ENCODE measurements at regions not wholly inside any gene's neighbourhood (a gene's known extent, or its start where the extent isn't known, plus 50 kb on each side); places are given as distances from the start of the nearest gene placed in this dataset.

DNA sequence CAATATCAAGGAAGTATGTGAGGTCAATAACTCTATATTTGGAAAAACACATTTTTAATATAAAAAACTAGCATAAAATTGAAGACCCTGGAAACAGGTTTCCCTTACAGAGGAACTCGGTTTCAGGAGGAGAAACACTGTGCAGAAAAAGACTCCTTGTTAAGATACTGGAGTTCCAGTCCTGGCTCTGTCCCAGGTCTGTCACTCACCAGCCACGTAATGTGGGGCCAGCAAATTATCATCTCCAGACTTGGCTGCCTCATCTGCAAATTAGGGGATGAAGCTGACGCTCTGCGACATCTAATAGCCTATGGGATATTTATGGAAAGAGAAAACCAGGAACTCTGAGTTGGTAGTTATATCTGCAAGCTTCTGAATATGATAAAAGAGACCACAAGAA lies 702.7 kb downstream of the EPHA7 start:
- H3K4me3 ChIP-seq (ENCODE audit: low read length): no peak overlapping the region
- H3K27ac ChIP-seq (ENCODE audit: low read length): no peak overlapping the region
- no peaks in the 10 kb centered on the region for H4K20me1 ChIP-seq (ENCODE audit: insufficient read depth)
- no peak overlapping the region for H3K4me2 ChIP-seq (ENCODE audit: low read length)
- H3K27me3 ChIP-seq (ENCODE audit: insufficient read depth, low read depth, low read length): no peaks in the 10 kb centered on the region
- H3K36me3 ChIP-seq (ENCODE audit: insufficient read depth, low read length): no peaks in the 10 kb centered on the region
- H3K9me3 ChIP-seq (ENCODE audit: low read length): no peaks in the 10 kb centered on the region
- H3K79me2 ChIP-seq (replicated peaks; ENCODE audit: insufficient read depth, low read length): no peaks in the 10 kb centered on the region
- H3F3A ChIP-seq (ENCODE audit: insufficient read depth, low read length, poor library complexity, severe bottlenecking): peaks cover 5% of the 10 kb centered on the region
- no peaks in the 10 kb centered on the region for H3K9me2 ChIP-seq (ENCODE audit: insufficient read depth, low read length)
- no peak overlapping the region for H3K9ac ChIP-seq (ENCODE audit: low read length)
- TF ChIP-seq EZH2 (IDR thresholded peaks at IDR 0.05; ENCODE audit: borderline replicate concordance, insufficient read depth, low read length, poor library complexity, severe bottlenecking): no peak
- TF ChIP-seq, protein P1, sequence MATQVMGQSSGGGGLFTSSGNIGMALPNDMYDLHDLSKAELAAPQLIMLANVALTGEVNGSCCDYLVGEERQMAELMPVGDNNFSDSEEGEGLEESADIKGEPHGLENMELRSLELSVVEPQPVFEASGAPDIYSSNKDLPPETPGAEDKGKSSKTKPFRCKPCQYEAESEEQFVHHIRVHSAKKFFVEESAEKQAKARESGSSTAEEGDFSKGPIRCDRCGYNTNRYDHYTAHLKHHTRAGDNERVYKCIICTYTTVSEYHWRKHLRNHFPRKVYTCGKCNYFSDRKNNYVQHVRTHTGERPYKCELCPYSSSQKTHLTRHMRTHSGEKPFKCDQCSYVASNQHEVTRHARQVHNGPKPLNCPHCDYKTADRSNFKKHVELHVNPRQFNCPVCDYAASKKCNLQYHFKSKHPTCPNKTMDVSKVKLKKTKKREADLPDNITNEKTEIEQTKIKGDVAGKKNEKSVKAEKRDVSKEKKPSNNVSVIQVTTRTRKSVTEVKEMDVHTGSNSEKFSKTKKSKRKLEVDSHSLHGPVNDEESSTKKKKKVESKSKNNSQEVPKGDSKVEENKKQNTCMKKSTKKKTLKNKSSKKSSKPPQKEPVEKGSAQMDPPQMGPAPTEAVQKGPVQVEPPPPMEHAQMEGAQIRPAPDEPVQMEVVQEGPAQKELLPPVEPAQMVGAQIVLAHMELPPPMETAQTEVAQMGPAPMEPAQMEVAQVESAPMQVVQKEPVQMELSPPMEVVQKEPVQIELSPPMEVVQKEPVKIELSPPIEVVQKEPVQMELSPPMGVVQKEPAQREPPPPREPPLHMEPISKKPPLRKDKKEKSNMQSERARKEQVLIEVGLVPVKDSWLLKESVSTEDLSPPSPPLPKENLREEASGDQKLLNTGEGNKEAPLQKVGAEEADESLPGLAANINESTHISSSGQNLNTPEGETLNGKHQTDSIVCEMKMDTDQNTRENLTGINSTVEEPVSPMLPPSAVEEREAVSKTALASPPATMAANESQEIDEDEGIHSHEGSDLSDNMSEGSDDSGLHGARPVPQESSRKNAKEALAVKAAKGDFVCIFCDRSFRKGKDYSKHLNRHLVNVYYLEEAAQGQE (IDR thresholded peaks at IDR 0.05; ENCODE audit: borderline replicate concordance): no peak
- no peak for TF ChIP-seq RAD21 (conservative IDR thresholded peaks at IDR 0.05)
- no peak for TF ChIP-seq POLR2AphosphoS5 (IDR thresholded peaks at IDR 0.05)
- TF ChIP-seq, protein P2, sequence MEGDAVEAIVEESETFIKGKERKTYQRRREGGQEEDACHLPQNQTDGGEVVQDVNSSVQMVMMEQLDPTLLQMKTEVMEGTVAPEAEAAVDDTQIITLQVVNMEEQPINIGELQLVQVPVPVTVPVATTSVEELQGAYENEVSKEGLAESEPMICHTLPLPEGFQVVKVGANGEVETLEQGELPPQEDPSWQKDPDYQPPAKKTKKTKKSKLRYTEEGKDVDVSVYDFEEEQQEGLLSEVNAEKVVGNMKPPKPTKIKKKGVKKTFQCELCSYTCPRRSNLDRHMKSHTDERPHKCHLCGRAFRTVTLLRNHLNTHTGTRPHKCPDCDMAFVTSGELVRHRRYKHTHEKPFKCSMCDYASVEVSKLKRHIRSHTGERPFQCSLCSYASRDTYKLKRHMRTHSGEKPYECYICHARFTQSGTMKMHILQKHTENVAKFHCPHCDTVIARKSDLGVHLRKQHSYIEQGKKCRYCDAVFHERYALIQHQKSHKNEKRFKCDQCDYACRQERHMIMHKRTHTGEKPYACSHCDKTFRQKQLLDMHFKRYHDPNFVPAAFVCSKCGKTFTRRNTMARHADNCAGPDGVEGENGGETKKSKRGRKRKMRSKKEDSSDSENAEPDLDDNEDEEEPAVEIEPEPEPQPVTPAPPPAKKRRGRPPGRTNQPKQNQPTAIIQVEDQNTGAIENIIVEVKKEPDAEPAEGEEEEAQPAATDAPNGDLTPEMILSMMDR (IDR thresholded peaks at IDR 0.05; ENCODE audit: poor library complexity, severe bottlenecking): no peak
- no peak for TF ChIP-seq EP300 (conservative IDR thresholded peaks at IDR 0.05; ENCODE audit: poor library complexity, severe bottlenecking)
- no peak overlapping the region for H2AFZ ChIP-seq (ENCODE audit: low read depth, low read length)

DNA sequence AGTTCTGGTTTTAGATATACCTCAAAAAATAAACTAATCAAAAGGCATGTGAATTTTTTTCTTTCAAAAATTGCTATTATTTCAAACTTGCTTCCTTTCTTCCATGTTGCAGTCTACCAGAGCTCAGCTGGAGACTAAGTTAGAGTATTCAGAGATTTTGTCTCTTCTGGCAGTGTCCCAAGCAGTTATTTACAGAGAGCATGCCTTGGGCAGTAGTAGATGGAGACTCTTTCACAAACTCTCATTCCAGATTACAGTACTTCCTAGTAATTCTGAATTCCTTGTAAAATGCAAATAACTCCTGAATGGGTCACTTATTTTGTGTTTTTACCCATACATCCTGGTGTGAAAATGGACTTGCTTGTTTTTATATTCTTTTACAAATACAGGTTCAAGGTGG lies 703.4 kb downstream of the EPHA7 start:
- Histone ChIP-seq H3K27me3 (ENCODE audit: insufficient read depth, low read depth, low read length) (no peaks in the 10 kb centered on the region), H3K9ac (ENCODE audit: low read length) (no peak overlapping the region), H3K36me3 (ENCODE audit: insufficient read depth, low read length) (no peaks in the 10 kb centered on the region), H3K9me2 (ENCODE audit: insufficient read depth, low read length) (no peaks in the 10 kb centered on the region), H3K4me3 (ENCODE audit: low read length) (no peak overlapping the region), H2AFZ (ENCODE audit: low read depth, low read length) (no peak overlapping the region), H3K9me3 (ENCODE audit: low read length) (no peaks in the 10 kb centered on the region), H3K4me2 (ENCODE audit: low read length) (no peak overlapping the region), H3K79me2 (replicated peaks; ENCODE audit: insufficient read depth, low read length) (no peaks in the 10 kb centered on the region), H3K27ac (ENCODE audit: low read length) (no peak overlapping the region), H4K20me1 (ENCODE audit: insufficient read depth) (no peaks in the 10 kb centered on the region), H3F3A (ENCODE audit: insufficient read depth, low read length, poor library complexity, severe bottlenecking) (peaks cover 5% of the 10 kb centered on the region)
- TF ChIP-seq TAF1 (IDR thresholded peaks at IDR 0.05; ENCODE audit: low read depth) (no peak), MXI1 (conservative IDR thresholded peaks at IDR 0.05; ENCODE audit: poor library complexity, severe bottlenecking) (no peak), RAD21 (conservative IDR thresholded peaks at IDR 0.05) (no peak), EP300 (conservative IDR thresholded peaks at IDR 0.05; ENCODE audit: poor library complexity, severe bottlenecking) (no peak), EZH2 (IDR thresholded peaks at IDR 0.05; ENCODE audit: borderline replicate concordance, insufficient read depth, low read length, poor library complexity, severe bottlenecking) (no peak), SMC3 (conservative IDR thresholded peaks at IDR 0.05; ENCODE audit: poor library complexity) (no peak), POLR2AphosphoS5 (IDR thresholded peaks at IDR 0.05) (no peak)
- TF ChIP-seq, protein P2 (IDR thresholded peaks at IDR 0.05; ENCODE audit: poor library complexity, severe bottlenecking): no peak
- TF ChIP-seq, protein P1 (IDR thresholded peaks at IDR 0.05; ENCODE audit: borderline replicate concordance): no peak
